WERI-Rb-1 (cell line): ENCODE measurements at regions not wholly inside any gene's neighbourhood (a gene's known extent, or its start where the extent isn't known, plus 50 kb on each side); places are given as distances from the start of the nearest gene placed in this dataset.
A peak's percentile ranks its signal among the peaks of the same experiment; 100 is the strongest.

Source experiments
- DNase-seq: peaks from one replicate; pipeline ENCODE4 v3.0.0-alpha.2; 2020
- H3K27ac ChIP-seq: fragments of 250-450 bp; sonication (Bioruptor Pico); 2 replicates; pipeline ENCODE4 v1.5.1; 2020; ENCODE audit warnings: mild to moderate bottlenecking, moderate library complexity
- H3K27me3 ChIP-seq: fragments of 250-450 bp; sonication (Bioruptor Pico); 2 replicates; pipeline ENCODE4 v1.5.1; 2021; ENCODE audit warnings: mild to moderate bottlenecking, low read depth, moderate library complexity; ENCODE audit not compliant: insufficient read depth, severe bottlenecking
- H3K36me3 ChIP-seq: fragments of 250-450 bp; sonication (Bioruptor Pico); 2 replicates; pipeline ENCODE4 v1.5.1; 2020; ENCODE audit warnings: mild to moderate bottlenecking, moderate library complexity
- H3K4me3 ChIP-seq: 2 replicates; pipeline ENCODE4 v1.5.1; 2011; ENCODE audit warnings: low read depth, mild to moderate bottlenecking, control low read depth, low read length
- H3K9me3 ChIP-seq: fragments of 250-450 bp; sonication (Bioruptor Pico); 2 replicates; pipeline ENCODE4 v1.5.1; 2021; ENCODE audit warnings: mild to moderate bottlenecking, moderate library complexity; ENCODE audit not compliant: severe bottlenecking
- CTCF ChIP-seq: IDR thresholded peaks from 2 replicates; pipeline ENCODE4 v1.5.1; 2011; ENCODE audit warnings: low read depth, mild to moderate bottlenecking, control low read depth, inconsistent platforms, low read length

- no peak for DNase-seq
- Histone ChIP-seq H3K36me3 (no peaks in the 10 kb centered on the region), H3K27ac (no peak overlapping the region), H3K9me3 (no peaks in the 10 kb centered on the region), H3K4me3 (no peak overlapping the region), H3K27me3 (no peaks in the 10 kb centered on the region)
- no peak for TF ChIP-seq CTCF
These were observed 77.8 kb upstream of the NFKB1 start for GRCh38 chr4:102423375-102423774.

- Histone ChIP-seq H3K27me3 (no peaks in the 10 kb centered on the region), H3K9me3 (no peaks in the 10 kb centered on the region), H3K27ac (no peak overlapping the region), H3K36me3 (no peaks in the 10 kb centered on the region), H3K4me3 (no peak overlapping the region)
- no peak for TF ChIP-seq CTCF
- no peak for DNase-seq
These were observed 73.7 kb upstream of the NFKB1 start for GRCh38 chr4:102427371-102427998.

- Histone ChIP-seq H3K4me3 (no peak overlapping the region), H3K9me3 (no peaks in the 10 kb centered on the region), H3K36me3 (no peaks in the 10 kb centered on the region), H3K27me3 (no peaks in the 10 kb centered on the region), H3K27ac (no peak overlapping the region)
- no peak for DNase-seq
- no peak for TF ChIP-seq CTCF
These were observed 73.0 kb upstream of the NFKB1 start for GRCh38 chr4:102428122-102428521.

- no peak overlapping the region for H3K27ac ChIP-seq
These were observed 71.6 kb upstream of the NFKB1 start for GRCh38 chr4:102429553-102429952.

GRCh38 chr4:102430461-102430910 is 70.7 kb upstream of the NFKB1 start:
- no peaks in the 10 kb centered on the region for H3K36me3 ChIP-seq
- no peaks in the 10 kb centered on the region for H3K9me3 ChIP-seq
- H3K27me3 ChIP-seq: no peaks in the 10 kb centered on the region
- peak overlapping the region; percentile 77 for H3K27ac ChIP-seq
- no peak for DNase-seq
- H3K4me3 ChIP-seq: peak overlapping the region; percentile 70
- TF ChIP-seq CTCF: no peak

More at GRCh38 chr4:102429553-102429952, 71.6 kb upstream of the NFKB1 start:
- no peaks in the 10 kb centered on the region for H3K9me3 ChIP-seq
- no peaks in the 10 kb centered on the region for H3K27me3 ChIP-seq
- no peaks in the 10 kb centered on the region for H3K36me3 ChIP-seq
- DNase-seq: no peak
- no peak for TF ChIP-seq CTCF
- no peak overlapping the region for H3K4me3 ChIP-seq

GRCh38 chr4:102431608-102431961 is 69.6 kb upstream of the NFKB1 start:
- DNase-seq: no peak
- Histone ChIP-seq H3K36me3 (no peaks in the 10 kb centered on the region), H3K27me3 (no peaks in the 10 kb centered on the region), H3K9me3 (no peaks in the 10 kb centered on the region), H3K4me3 (peak overlapping the region; percentile 70), H3K27ac (peak overlapping the region; percentile 77)
- no peak for TF ChIP-seq CTCF
